Omental fat pad (tissue), 3 donors: ENCODE measurements at regions not wholly inside any gene's neighbourhood (a gene's known extent, or its start where the extent isn't known, plus 50 kb on each side); places are given as distances from the start of the nearest gene placed in this dataset.

Experiments used
- ATAC-seq: fragments of 150-250 bp; one replicate; pipeline ENCODE4 v1.9.1; 2016; ENCODE audit warnings: mild to moderate bottlenecking, moderate library complexity; ENCODE audit not compliant: low FRiP score
- DNase-seq: peaks from one replicate; pipeline ENCODE4 v3.0.0-alpha.2; 2019; ENCODE audit warnings: low spot score
- TF ChIP-seq, protein P1 (sequence below), 3 donors: fragments of 450-650 bp; IDR thresholded peaks; one replicate each; pipeline ENCODE4 v1.5.1; 2016 to 2017; ENCODE audit warnings: antibody characterized with exemption in 3 of 3, mild to moderate bottlenecking in 3 of 3, moderate library complexity in 2 of 3

DNA sequence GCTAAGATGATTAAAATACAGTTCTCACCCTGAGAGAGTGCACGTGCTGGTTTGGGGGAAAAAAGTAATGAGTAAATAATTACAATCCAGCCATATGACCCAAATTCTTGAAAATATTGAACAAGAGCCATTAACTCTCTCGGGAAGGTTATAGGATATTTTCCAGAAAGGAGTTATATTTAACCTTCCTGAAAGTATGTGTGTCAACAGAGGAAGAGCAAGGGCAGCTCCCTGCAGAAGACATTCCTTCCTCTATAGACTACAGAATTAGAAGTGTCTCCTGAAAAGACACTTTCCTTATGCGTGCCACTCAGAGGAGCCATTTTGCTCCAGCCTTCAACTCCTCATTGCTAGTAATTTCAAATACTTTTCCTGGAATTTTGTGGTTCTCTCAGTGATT, 648.7 kb downstream of the USP25 start:
- TF ChIP-seq, protein P1, sequence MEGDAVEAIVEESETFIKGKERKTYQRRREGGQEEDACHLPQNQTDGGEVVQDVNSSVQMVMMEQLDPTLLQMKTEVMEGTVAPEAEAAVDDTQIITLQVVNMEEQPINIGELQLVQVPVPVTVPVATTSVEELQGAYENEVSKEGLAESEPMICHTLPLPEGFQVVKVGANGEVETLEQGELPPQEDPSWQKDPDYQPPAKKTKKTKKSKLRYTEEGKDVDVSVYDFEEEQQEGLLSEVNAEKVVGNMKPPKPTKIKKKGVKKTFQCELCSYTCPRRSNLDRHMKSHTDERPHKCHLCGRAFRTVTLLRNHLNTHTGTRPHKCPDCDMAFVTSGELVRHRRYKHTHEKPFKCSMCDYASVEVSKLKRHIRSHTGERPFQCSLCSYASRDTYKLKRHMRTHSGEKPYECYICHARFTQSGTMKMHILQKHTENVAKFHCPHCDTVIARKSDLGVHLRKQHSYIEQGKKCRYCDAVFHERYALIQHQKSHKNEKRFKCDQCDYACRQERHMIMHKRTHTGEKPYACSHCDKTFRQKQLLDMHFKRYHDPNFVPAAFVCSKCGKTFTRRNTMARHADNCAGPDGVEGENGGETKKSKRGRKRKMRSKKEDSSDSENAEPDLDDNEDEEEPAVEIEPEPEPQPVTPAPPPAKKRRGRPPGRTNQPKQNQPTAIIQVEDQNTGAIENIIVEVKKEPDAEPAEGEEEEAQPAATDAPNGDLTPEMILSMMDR (IDR thresholded peaks at IDR 0.05) = no peak
- DNase-seq = no peak
- no peak for ATAC-seq

DNA sequence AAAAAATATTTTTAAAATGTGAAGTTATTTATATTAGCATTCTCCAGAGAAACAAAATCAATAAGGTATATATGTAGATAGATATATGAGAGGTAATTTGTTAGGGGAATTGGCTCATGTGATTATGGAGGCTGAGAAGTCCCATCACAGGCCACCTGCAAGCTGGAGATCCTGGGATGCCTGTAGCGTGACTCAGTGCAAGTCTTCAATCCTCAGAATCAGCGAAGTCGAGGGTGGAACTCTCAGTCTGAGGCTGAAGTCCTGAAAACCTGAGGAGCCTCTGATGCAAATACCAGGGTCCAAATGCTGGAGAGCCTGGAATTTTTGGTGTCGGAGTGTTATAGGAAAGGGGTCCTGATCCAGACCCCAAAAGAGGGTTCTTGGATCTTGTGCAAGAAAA, 658.5 kb downstream of the USP25 start:
- DNase-seq (no peak), ATAC-seq (no peak)
- TF ChIP-seq, protein P1 (IDR thresholded peaks at IDR 0.05) = no peak

DNA sequence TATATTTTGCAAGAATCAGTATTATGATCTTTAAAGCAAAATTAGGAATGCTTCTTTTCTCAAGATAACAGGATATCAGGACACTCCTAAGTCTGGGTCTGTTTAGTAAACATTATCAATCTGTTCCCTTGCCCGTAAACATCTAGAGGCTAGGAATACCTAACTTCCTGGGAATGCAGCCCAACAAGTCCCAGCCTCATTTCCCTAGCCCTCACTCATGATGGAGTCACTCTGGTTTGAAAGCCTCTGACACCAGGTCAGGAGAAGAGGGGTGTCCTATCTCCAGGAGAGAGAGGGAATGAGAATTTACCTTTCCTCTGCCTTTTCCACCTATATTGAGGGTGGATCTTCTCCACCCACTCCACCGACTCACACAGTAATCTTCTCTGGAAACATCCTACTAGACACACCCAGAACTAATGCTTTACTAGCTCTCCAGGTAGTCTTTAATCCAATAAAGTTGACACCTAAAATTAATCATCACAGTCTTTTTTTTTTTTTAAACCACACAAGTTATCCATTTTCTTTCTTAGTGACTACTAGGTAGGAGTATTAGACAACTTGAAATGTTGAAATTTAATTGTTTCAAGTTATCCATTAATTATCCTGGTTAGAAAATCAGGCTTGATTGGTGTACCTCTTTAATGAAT, 659.3 kb downstream of the USP25 start:
- DNase-seq = no peak
- ATAC-seq = no peak
- TF ChIP-seq, protein P1 (IDR thresholded peaks at IDR 0.05) = no peak

DNA sequence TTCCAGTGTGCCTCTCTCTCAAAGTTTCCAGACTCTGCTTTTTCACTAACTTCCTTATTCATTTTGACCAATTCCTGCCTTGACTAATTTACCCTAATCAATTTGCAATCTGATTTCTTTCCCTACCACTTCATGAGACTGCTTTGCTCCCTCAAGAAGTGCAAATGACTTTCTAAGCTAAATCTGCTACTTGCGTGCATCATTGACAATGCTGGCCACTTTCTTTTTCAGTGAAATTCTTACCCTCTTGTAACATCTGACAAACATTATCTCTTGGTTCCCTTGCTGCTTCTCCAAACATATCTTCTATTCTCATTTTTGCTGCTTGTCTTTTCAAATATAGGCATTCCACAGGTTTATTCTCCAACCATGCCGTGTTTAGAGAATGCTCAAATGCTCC, 659.9 kb downstream of the USP25 start:
- ATAC-seq (no peak), DNase-seq (no peak)
- TF ChIP-seq, protein P1 (IDR thresholded peaks at IDR 0.05) = no peak

DNA sequence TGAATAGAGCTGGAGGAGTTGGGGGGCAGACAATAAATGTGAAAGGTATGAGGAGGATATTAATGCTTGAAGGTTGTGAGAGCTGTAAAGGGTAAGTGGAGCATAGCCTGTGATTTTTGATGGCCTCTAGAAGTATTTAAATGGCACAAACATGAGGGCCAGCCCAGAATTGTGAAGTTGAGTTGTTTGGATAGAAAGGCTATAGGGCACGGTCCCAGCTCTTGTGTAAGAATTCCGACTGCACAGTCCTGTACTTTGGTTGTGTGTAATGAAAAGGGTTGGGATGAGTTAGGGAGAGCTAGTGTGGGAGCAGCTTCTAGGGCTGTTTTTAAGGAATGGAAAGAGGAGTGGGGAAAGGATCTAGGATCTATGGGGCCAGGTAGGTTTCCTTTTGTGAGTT, 665.5 kb downstream of the USP25 start:
- ATAC-seq (no peak), DNase-seq (no peak)
- TF ChIP-seq, protein P1 (IDR thresholded peaks at IDR 0.05) = no peak

DNA sequence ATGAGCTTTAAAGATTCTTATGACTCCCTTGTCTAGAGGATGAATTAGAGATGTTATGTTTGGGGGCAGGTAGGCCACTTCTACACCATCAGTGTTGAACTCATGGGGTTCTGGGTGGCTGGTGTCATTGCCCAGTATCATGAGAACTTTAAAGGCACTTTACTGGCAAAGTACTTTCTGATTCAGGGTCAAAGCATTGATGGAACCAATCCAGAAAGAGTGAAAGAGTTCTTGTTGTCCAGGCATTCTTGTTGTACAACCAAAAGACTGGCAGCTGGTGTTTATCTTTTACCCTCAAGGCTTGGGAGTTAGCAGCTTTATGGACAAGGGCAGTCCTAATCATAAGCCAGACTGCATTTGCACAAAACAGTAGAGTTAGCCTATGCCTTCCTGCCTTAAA, 673.0 kb downstream of the USP25 start:
- TF ChIP-seq, protein P1 (IDR thresholded peaks at IDR 0.05) = no peak
- ATAC-seq = no peak
- DNase-seq = no peak

DNA sequence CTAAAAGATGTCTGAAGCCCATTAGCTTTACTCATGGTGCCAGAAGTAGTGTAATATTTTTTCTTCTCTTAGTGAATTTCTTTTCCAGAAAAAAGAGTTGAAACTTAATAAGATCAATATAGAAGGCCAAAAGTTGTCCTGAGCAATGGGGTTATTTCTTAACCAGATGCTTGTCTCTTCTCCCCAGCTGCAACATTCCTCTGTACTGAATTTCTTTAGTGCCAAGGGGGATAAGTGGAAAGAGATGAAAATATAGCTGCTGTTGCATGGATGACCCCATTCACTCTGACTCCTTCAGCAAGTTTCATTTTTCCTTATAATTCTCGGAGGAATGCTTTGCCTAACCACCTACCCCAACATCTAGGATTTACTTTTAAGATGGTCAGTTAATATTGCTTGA, 675.0 kb downstream of the USP25 start:
- DNase-seq (no peak), ATAC-seq (no peak)
- TF ChIP-seq, protein P1 (IDR thresholded peaks at IDR 0.05) = no peak
